Spleen (tissue), 11 donors: ENCODE measurements at regions not wholly inside any gene's neighbourhood (a gene's known extent, or its start where the extent isn't known, plus 50 kb on each side); places are given as distances from the start of the nearest gene placed in this dataset.

ENCODE experiments used
- DNase-seq: peaks from one replicate; pipeline ENCODE4 v3.0.0-alpha.2; 2020
- H3K27ac ChIP-seq, 8 donors: fragments of 200-600 bp; sonication (generic) in 7 of 8; 1 replicate in 4 of 8; 2 replicates in 4 of 8; pipeline versions ENCODE4 v1.5.0 to v1.8.0; 2016 to 2021; ENCODE audit warnings: inconsistent platforms in 4 of 8, mild to moderate bottlenecking in 4 of 8, moderate library complexity in 1 of 8
- H3K27me3 ChIP-seq, 7 donors: fragments of 200-600 bp; sonication (generic) in 6 of 7; replicated peaks in 1 of 7; 1 replicate in 4 of 7; 2 replicates in 3 of 7; pipeline versions ENCODE4 v1.5.0 to v1.8.0; 2016 to 2021; ENCODE audit warnings: inconsistent platforms in 3 of 7, mild to moderate bottlenecking in 1 of 7
- H3K36me3 ChIP-seq, 6 donors: fragments of 200-600 bp; sonication (generic) in 5 of 6; 1 replicate in 4 of 6; 2 replicates in 2 of 6; pipeline versions ENCODE4 v1.5.0 to v1.8.0; 2016 to 2021; ENCODE audit warnings: inconsistent platforms in 2 of 6
- H3K4me1 ChIP-seq, 6 donors: fragments of 200-600 bp; sonication (generic) in 5 of 6; 1 replicate in 3 of 6; 2 replicates in 3 of 6; pipeline versions ENCODE4 v1.5.0 to v1.8.0; 2016 to 2021; ENCODE audit warnings: inconsistent platforms in 3 of 6
- H3K4me3 ChIP-seq, 8 donors: fragments of 200-600 bp; sonication (generic) in 7 of 8; 1 replicate in 4 of 8; 2 replicates in 4 of 8; pipeline versions ENCODE4 v1.5.0 to v1.8.0; 2016 to 2021; ENCODE audit warnings: inconsistent platforms in 4 of 8, mild to moderate bottlenecking in 4 of 8, moderate library complexity in 2 of 8
- H3K9me3 ChIP-seq, 8 donors: fragments of 200-600 bp; sonication (generic) in 7 of 8; 1 replicate in 4 of 8; 2 replicates in 4 of 8; pipeline versions ENCODE4 v1.5.0 to v1.8.0; 2016 to 2021; ENCODE audit warnings: inconsistent platforms in 4 of 8
- POLR2A ChIP-seq, 3 donors: fragments of 450-650 bp; IDR thresholded peaks; one replicate each; pipeline ENCODE4 v1.5.1; 2017; ENCODE audit warnings: antibody characterized with exemption in 3 of 3, mild to moderate bottlenecking in 1 of 3
- POLR2AphosphoS5 ChIP-seq, 3 donors: sonication (generic); formaldehyde crosslinking; IDR thresholded peaks; one replicate each; pipeline ENCODE4 v1.5.1; 2017; ENCODE audit warnings: antibody characterized with exemption in 3 of 3
- whole genome bisulfite sequencing, 5 donors: extraction: QIAGEN DNeasy Blood & Tissue Kit in 3 of 5; methylation state at CpG; one replicate each; pipeline versions ENCODE4 v1.1.5 to v1.1.7; 2013 to 2018; 5-methylcytosine and 5-hydroxymethylcytosine counted together
- intact Hi-C: fragments of 100-400 bp; cut with DNase I; formaldehyde crosslinking; loops from one replicate; pipeline ENCODE4 v1.15.0; 2023; ENCODE audit warnings: low total_unique reads
- TF ChIP-seq, protein P1 (sequence below), 11 experiments: fragments of 200-600 bp in 7 of 11; fragments of 450-650 bp in 4 of 11; sonication (generic) in 4 of 11; IDR thresholded peaks in 8 of 11; conservative IDR thresholded peaks in 3 of 11; 1 replicate in 7 of 11; 2 replicates in 4 of 11; pipeline versions ENCODE4 v1.4.0 to v1.8.0; 2016 to 2021; ENCODE audit warnings: antibody characterized with exemption in 11 of 11, inconsistent platforms in 4 of 11, mild to moderate bottlenecking in 1 of 11
- donor health status: healthy with polysubstance abuse.
- donor health status: DM: no; HTN: no; CAD: no; lungs with moderate emphysema.
- donor health status: DM: no; HTN: no; CAD: no.
- donor health status: Bipolar disorder and iron deficiency.
- donor health status: healthy.
- donor health status: DM: no; HTN: no; CAD: no.
- donor health status: DM: yes; HTN: yes; CAD: no.

DNA sequence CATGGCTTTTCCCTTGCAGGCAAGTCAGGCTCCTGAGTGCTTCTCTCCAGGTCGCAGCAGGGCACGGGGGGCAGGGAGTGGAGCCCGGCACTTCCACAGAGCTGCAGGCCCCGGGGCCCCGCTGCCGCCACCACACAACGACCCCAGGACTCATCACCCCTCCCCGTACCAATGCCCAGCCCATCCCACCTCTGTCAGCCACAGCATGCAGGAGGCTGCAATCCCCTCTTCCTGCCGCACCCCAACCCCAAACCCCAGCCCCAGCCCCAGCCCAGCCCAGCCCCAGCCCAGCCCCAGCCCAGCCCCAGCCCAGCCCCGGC, 288.0 kb downstream of the NDUFA10 start:
- Histone ChIP-seq H3K9me3 (peaks cover 0 to 16% (median 9%) of the 10 kb centered on the region in 8 donors), H3K27ac (no peak overlapping the region), H3K4me1 (no peaks in the 10 kb centered on the region), H3K36me3 (no peaks in the 10 kb centered on the region), H3K27me3 (peaks cover 0 to 35% (median 0%) of the 10 kb centered on the region in 7 donors), H3K4me3 (no peak overlapping the region)
- TF ChIP-seq POLR2AphosphoS5 (IDR thresholded peaks at IDR 0.05) (no peak), POLR2A (IDR thresholded peaks at IDR 0.05) (no peak)
- TF ChIP-seq, protein P1, sequence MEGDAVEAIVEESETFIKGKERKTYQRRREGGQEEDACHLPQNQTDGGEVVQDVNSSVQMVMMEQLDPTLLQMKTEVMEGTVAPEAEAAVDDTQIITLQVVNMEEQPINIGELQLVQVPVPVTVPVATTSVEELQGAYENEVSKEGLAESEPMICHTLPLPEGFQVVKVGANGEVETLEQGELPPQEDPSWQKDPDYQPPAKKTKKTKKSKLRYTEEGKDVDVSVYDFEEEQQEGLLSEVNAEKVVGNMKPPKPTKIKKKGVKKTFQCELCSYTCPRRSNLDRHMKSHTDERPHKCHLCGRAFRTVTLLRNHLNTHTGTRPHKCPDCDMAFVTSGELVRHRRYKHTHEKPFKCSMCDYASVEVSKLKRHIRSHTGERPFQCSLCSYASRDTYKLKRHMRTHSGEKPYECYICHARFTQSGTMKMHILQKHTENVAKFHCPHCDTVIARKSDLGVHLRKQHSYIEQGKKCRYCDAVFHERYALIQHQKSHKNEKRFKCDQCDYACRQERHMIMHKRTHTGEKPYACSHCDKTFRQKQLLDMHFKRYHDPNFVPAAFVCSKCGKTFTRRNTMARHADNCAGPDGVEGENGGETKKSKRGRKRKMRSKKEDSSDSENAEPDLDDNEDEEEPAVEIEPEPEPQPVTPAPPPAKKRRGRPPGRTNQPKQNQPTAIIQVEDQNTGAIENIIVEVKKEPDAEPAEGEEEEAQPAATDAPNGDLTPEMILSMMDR (IDR thresholded peaks at IDR 0.05 in 8 of 11, conservative IDR thresholded peaks at IDR 0.05 in 3 of 11) = no peak
- intact Hi-C loops = no loop called here
- 89 to 94% (median 90%) methylated on average over 3 to 10 of the region's 10 CpGs; no CpG with 5 or more reads in 1 of the 5 donors for WGBS, 5 donors
- no peak for DNase-seq

DNA sequence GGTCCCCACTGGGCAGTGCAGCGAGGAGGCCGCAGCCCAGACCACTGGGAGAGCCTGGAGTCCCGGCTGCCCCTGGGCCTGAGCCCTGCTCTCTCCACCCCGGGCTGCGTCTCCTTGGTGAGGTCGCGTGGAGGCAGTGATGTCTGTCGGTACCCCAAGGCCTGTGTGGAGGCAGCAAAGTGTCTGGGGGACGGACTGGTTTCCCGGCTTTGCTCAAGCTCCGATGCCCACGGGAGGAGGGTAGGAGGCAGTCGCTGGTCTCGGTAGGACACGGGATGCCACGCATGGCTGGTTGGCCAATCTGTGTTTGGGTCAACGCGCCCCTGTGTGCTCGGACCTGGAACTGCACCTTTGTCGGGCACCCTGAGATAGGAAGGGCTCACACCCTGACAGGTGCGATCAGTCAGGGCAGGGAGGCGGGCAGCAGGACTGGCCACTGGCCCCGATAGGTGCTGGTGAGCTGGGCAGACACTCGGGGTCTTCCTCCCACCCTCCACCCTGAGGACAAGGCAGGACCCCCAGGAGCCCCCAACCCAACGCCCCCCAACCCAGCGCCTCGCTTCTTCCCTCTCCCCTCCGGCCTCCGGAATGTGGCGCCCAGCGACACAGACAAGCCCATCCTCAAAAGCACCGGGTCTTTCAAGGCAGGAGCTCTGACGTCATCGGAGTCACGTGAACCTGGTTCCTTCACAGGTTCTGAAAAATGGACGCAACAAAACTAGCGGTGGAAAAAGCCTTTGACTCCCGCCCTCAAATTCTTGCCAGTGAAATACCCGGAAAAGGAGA, 288.6 kb downstream of the NDUFA10 start:
- intact Hi-C loops = no loop called here
- H3K27ac ChIP-seq = no peak overlapping the region
- 92 to 96% (median 93%) methylated on average over 29 to 39 of the region's 39 CpGs for WGBS, 5 donors
- TF ChIP-seq POLR2AphosphoS5 (IDR thresholded peaks at IDR 0.05) = no peak
- TF ChIP-seq, protein P1 (IDR thresholded peaks at IDR 0.05 in 8 of 11, conservative IDR thresholded peaks at IDR 0.05 in 3 of 11) = no peak
- H3K4me3 ChIP-seq = no peak overlapping the region
- no peaks in the 10 kb centered on the region for H3K36me3 ChIP-seq
- no peak for DNase-seq
- peaks cover 0 to 37% (median 0%) of the 10 kb centered on the region in 7 donors for H3K27me3 ChIP-seq
- peaks cover 0 to 16% (median 9%) of the 10 kb centered on the region in 8 donors for H3K9me3 ChIP-seq
- no peaks in the 10 kb centered on the region for H3K4me1 ChIP-seq

DNA sequence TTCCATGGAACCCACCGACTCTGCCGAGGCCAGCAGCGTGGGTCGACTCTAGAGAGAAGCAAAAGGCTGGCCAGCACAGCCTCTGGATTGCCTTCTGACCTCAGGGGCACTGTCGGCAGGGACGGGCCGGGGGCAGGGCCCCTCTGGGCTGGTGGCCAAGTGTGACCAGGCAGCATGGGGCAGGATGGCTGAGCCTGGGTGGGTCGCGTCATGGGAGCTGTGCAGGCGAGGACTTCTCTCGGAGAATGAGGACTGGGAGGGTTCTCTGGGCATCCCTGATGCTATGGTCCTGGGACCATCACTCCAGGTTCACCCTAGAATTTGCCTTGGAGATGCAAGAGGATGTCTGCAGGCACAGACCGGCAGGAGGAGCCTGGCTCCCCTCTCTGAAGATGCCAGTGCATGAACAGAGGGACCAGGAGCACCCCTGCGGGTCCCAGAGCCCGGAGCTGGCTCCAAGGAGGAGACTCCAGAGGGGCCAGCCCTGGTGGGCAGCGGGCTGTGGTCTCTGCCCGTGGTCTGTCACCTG, 289.2 kb downstream of the NDUFA10 start:
- Histone ChIP-seq H3K9me3 (peaks cover 0 to 16% (median 9%) of the 10 kb centered on the region in 8 donors), H3K36me3 (no peaks in the 10 kb centered on the region), H3K4me1 (peaks cover 0 to under 1% (median 0%) of the 10 kb centered on the region in 6 donors), H3K27ac (no peak overlapping the region), H3K27me3 (peaks cover 0 to 43% (median 0%) of the 10 kb centered on the region in 7 donors), H3K4me3 (no peak overlapping the region)
- 84 to 92% (median 88%) methylated on average over 6 to 16 of the region's 16 CpGs for WGBS, 5 donors
- no peak for DNase-seq
- no peak for TF ChIP-seq POLR2AphosphoS5 (IDR thresholded peaks at IDR 0.05)
- TF ChIP-seq, protein P1 (IDR thresholded peaks at IDR 0.05 in 8 of 11, conservative IDR thresholded peaks at IDR 0.05 in 3 of 11) = no peak
- TF ChIP-seq POLR2A (IDR thresholded peaks at IDR 0.05) = no peak
- intact Hi-C loops = no loop called here

DNA sequence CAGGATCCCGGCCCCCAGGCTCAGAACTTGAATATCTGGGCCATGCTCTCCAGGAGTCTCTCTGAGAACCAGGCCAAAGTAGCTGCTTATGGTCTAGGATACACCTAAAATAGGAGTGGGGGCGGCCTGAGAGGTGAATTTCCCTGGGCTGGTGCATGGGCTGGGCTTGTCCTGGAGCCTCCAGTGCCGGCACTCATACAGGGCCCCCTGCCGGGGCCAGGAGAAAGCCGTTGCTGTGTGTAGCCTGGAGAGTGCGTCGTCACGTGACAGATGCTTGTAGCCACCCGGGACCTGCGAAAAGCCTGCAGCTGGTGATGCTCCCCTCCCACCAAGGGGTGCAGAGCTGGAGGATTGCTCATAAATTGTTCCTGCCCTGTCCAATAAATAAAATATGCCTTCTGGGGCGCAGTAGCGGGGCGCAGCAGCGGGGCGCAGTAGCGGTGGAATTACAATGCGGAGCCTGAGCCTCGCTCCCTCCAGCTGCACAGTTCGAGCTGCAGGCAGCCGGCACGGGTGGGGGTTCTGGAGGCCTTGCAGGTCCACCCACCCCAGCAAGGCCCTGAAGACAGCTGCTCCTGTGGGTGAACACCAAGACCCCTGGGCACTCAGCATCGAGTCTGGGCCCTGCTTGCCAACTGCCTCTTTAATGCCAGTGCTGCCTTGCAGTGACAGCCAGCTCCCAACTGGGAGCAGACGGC, 289.9 kb downstream of the NDUFA10 start:
- intact Hi-C loops = no loop called here
- peak; percentile 72 for DNase-seq
- WGBS, 5 donors = 81 to 89% (median 85%) methylated on average over 20 to 23 of the region's 23 CpGs

More for the DNA sequence above, 289.9 kb downstream of the NDUFA10 start:
- Histone ChIP-seq H3K27ac (no peak overlapping the region), H3K4me1 (peaks cover 0 to 4% (median 0%) of the 10 kb centered on the region in 6 donors), H3K36me3 (no peaks in the 10 kb centered on the region), H3K4me3 (no peak overlapping the region), H3K9me3 (peaks cover 0 to 16% (median 9%) of the 10 kb centered on the region in 8 donors), H3K27me3 (peaks cover 0 to 44% (median 0%) of the 10 kb centered on the region in 7 donors)
- TF ChIP-seq, protein P1 (IDR thresholded peaks at IDR 0.05 in 8 of 11, conservative IDR thresholded peaks at IDR 0.05 in 3 of 11) = no peak
- TF ChIP-seq POLR2AphosphoS5 (IDR thresholded peaks at IDR 0.05) = no peak
- TF ChIP-seq POLR2A (IDR thresholded peaks at IDR 0.05) = no peak
